IMR-90 (cell line): ENCODE measurements at regions not wholly inside any gene's neighbourhood (a gene's known extent, or its start where the extent isn't known, plus 50 kb on each side); places are given as distances from the start of the nearest gene placed in this dataset.

Experiments
- ATAC-seq: fragments of 200-7000 bp; cut with Tn5 transposase; 2 replicates; pipeline ENCODE4 v1.9.1; 2020; ENCODE audit warnings: low read depth, mild to moderate bottlenecking, moderate library complexity
- BruUV-seq: library from RNA; stranded (reverse); fragments of 400-500 nt; replicated peaks from 2 replicates; lab custom pipeline; 2021; lab: Mats Ljungman, UMichigan
- CTCF ChIA-PET: fragments of 300-600 bp; formaldehyde crosslinking; extraction: SDS; loops from one replicate; lab custom pipeline; 2021; ENCODE audit warnings: antibody characterized with exemption; lab: Yijun Ruan, JAX
- POLR2A ChIA-PET: fragments of 300-600 bp; sonication (Branson Sonifier 250); formaldehyde crosslinking; loops from one replicate; lab custom pipeline; 2022; ENCODE audit warnings: antibody characterized with exemption; ENCODE audit not compliant: unreplicated experiment; lab: Charles Lee
- DNase-seq: peaks from one replicate; pipeline ENCODE4 v3.0.0; 2013
- H2AFZ ChIP-seq: replicated peaks from 2 replicates; pipeline ENCODE3; 2013; ENCODE audit warnings: low read length, mild to moderate bottlenecking; ENCODE audit not compliant: poor library complexity
- H2AK5ac ChIP-seq: 2 replicates; pipeline ENCODE4 v1.6.1; 2013; ENCODE audit warnings: low read depth, low read length, inconsistent platforms
- H2AK9ac ChIP-seq: replicated peaks from 2 replicates; pipeline ENCODE3; 2013; ENCODE audit warnings: mild to moderate bottlenecking, low read depth, low read length, moderate library complexity; ENCODE audit not compliant: poor library complexity
- H2BK120ac ChIP-seq: 2 replicates; pipeline ENCODE4 v1.6.1; 2013; ENCODE audit warnings: low read depth, low read length, inconsistent platforms
- H2BK15ac ChIP-seq: 3 replicates; pipeline ENCODE4 v1.6.1; 2013; ENCODE audit warnings: low read depth, low read length, inconsistent platforms
- H2BK20ac ChIP-seq: 2 replicates; pipeline ENCODE4 v1.6.1; 2013; ENCODE audit warnings: low read depth, mild to moderate bottlenecking, inconsistent platforms, low read length, moderate library complexity
- H2BK5ac ChIP-seq: 2 replicates; pipeline ENCODE4 v1.6.1; 2013; ENCODE audit warnings: mild to moderate bottlenecking, low read depth, low read length, inconsistent platforms; ENCODE audit not compliant: poor library complexity, severe bottlenecking
- H3K14ac ChIP-seq: replicated peaks from 2 replicates; pipeline ENCODE4 v1.6.1; 2013; ENCODE audit warnings: low read depth, low read length, inconsistent platforms
- H3K18ac ChIP-seq: 2 replicates; pipeline ENCODE4 v1.6.1; 2013; ENCODE audit warnings: low read depth, low read length, control low read depth
- H3K23ac ChIP-seq: 2 replicates; pipeline ENCODE4 v1.6.1; 2013; ENCODE audit warnings: low read depth, low read length, inconsistent platforms
- H3K27ac ChIP-seq: 2 replicates; pipeline ENCODE4 v1.5.1; 2013; ENCODE audit warnings: mild to moderate bottlenecking, control low read depth, low read length; ENCODE audit not compliant: insufficient read depth
- H3K27me3 ChIP-seq: 2 replicates; pipeline ENCODE4 v1.6.1; 2013; ENCODE audit warnings: low read length; ENCODE audit not compliant: control insufficient read depth, insufficient read depth
- H3K36me3 ChIP-seq: 2 replicates; pipeline ENCODE4 v1.6.1; 2013; ENCODE audit warnings: low read length, mixed read lengths; ENCODE audit not compliant: control insufficient read depth, insufficient read depth
- H3K4ac ChIP-seq: 2 replicates; pipeline ENCODE4 v1.6.1; 2013; ENCODE audit warnings: low read depth, low read length, inconsistent platforms
- H3K4me1 ChIP-seq: 2 replicates; pipeline ENCODE4 v1.6.1; 2013; ENCODE audit warnings: low read length, mixed read lengths; ENCODE audit not compliant: control insufficient read depth, insufficient read depth
- H3K4me2 ChIP-seq: 2 replicates; pipeline ENCODE4 v1.6.1; 2013; ENCODE audit warnings: low read depth, mild to moderate bottlenecking, control low read depth, low read length, moderate library complexity
- H3K4me3 ChIP-seq: 2 replicates; pipeline ENCODE4 v1.5.1; 2013; ENCODE audit warnings: low read depth, mild to moderate bottlenecking, control low read depth, low read length, moderate library complexity; ENCODE audit not compliant: insufficient read depth
- H3K56ac ChIP-seq: 2 replicates; pipeline ENCODE4 v1.6.1; 2013; ENCODE audit warnings: low read length, inconsistent platforms; ENCODE audit not compliant: insufficient read depth; ENCODE audit errors: extremely low read depth
- H3K79me1 ChIP-seq, 2 experiments: 2 replicates each; pipeline ENCODE4 v1.6.1; 2013; ENCODE audit warnings: low read length in 2 of 2, inconsistent platforms in 1 of 2, low read depth in 1 of 2
- H3K9ac ChIP-seq: 2 replicates; pipeline ENCODE4 v1.6.1; 2013; ENCODE audit warnings: low read depth, low read length, control low read depth
- H3K9me1 ChIP-seq: 2 replicates; pipeline ENCODE4 v1.6.1; 2013; ENCODE audit warnings: low read length, inconsistent platforms; ENCODE audit not compliant: insufficient read depth
- H3K9me3 ChIP-seq: 2 replicates; pipeline ENCODE4 v1.6.1; 2013; ENCODE audit warnings: low read length; ENCODE audit not compliant: control insufficient read depth, insufficient read depth
- H4K20me1 ChIP-seq: 2 replicates; pipeline ENCODE4 v1.6.1; 2013; ENCODE audit warnings: low read length, inconsistent platforms; ENCODE audit not compliant: insufficient read depth
- H4K5ac ChIP-seq: 2 replicates; pipeline ENCODE4 v1.6.1; 2013; ENCODE audit warnings: mild to moderate bottlenecking, low read depth, low read length, control low read depth
- H4K8ac ChIP-seq, 2 experiments: 2 replicates each; pipeline ENCODE4 v1.6.1; 2013; ENCODE audit warnings: low read depth in 2 of 2, low read length in 2 of 2, control low read depth in 1 of 2, inconsistent platforms in 1 of 2
- H4K91ac ChIP-seq: 2 replicates; pipeline ENCODE4 v1.6.1; 2013; ENCODE audit warnings: low read depth, low read length, inconsistent platforms; ENCODE audit not compliant: insufficient read depth
- BHLHE40 ChIP-seq: fragments of 150-350 bp; IDR thresholded peaks from 2 replicates; pipeline ENCODE4 v1.6.1; 2016; ENCODE audit warnings: mild to moderate bottlenecking, low read depth, low read length
- CEBPB ChIP-seq: IDR thresholded peaks from 2 replicates; pipeline ENCODE4 v1.6.1; 2012; ENCODE audit warnings: low read depth, low read length, improper control_type of control experiment
- CHD1 ChIP-seq: IDR thresholded peaks from 2 replicates; pipeline ENCODE4 v1.6.1; 2012; ENCODE audit warnings: low read depth, low read length, improper control_type of control experiment
- FOS ChIP-seq: fragments of 150-350 bp; IDR thresholded peaks from 2 replicates; pipeline ENCODE4 v1.6.1; 2016; ENCODE audit warnings: low read depth, low read length
- MAZ ChIP-seq: IDR thresholded peaks from 2 replicates; pipeline ENCODE4 v1.6.1; 2012; ENCODE audit warnings: low read depth, mild to moderate bottlenecking, low read length, improper control_type of control experiment, moderate library complexity, borderline replicate concordance
- POLR2A ChIP-seq: IDR thresholded peaks from 2 replicates; pipeline ENCODE4 v1.6.1; 2012; ENCODE audit warnings: mild to moderate bottlenecking, low read depth, low read length
- SMC3 ChIP-seq: fragments of 150-350 bp; IDR thresholded peaks from 2 replicates; pipeline ENCODE4 v1.6.1; 2016; ENCODE audit warnings: low read depth, mild to moderate bottlenecking, antibody characterized with exemption, low read length, moderate library complexity
- USF2 ChIP-seq: fragments of 150-350 bp; IDR thresholded peaks from 2 replicates; pipeline ENCODE4 v1.6.1; 2017; ENCODE audit warnings: mild to moderate bottlenecking, antibody characterized with exemption, low read length, low read depth
- WGBS, 2 experiments: methylation state at CpG; one replicate each; pipeline versions ENCODE4 v1.1.5 to v1.1.7; 2013; ENCODE audit warnings: missing lambda C conversion rate in 2 of 2; ENCODE audit not compliant: insufficient read length in 1 of 2; ENCODE audit errors: extremely low coverage in 2 of 2; 5-methylcytosine and 5-hydroxymethylcytosine counted together
- dilution Hi-C: fragments of 300-500 bp; cut with HindIII; formaldehyde crosslinking; loops from one replicate; pipeline ENCODE4 v1.14.3; 2018; ENCODE audit warnings: low sequenced_read_pairs; ENCODE audit not compliant: unreplicated experiment
- in situ Hi-C: fragments of 300-500 bp; cut with MboI; formaldehyde crosslinking; loops from 3 replicates; pipeline ENCODE4 v1.14.3; 2019; ENCODE audit warnings: low sequenced_read_pairs, inconsistent platforms, mixed read lengths
- intact Hi-C: fragments of 100-400 bp; cut with micrococcal nuclease; formaldehyde crosslinking; loops from 2 replicates; pipeline ENCODE4 v1.10.0; 2022

GRCh38 chr2:236959036-236959435 lies 126.7 kb upstream of the COPS8 start:
- Histone ChIP-seq H4K91ac (no peak overlapping the region), H4K5ac (no peak overlapping the region), H2AFZ (no peak overlapping the region), H3K18ac (no peak overlapping the region), H2BK5ac (no peak overlapping the region), H3K23ac (no peak overlapping the region), H4K8ac (no peak overlapping the region), H3K9me3 (no peaks in the 10 kb centered on the region), H3K56ac (no peak overlapping the region), H2BK120ac (no peak overlapping the region), H3K36me3 (no peaks in the 10 kb centered on the region), H2BK15ac (no peak overlapping the region), H3K9me1 (no peaks in the 10 kb centered on the region), H2AK5ac (no peak overlapping the region), H3K79me1 (no peaks in the 10 kb centered on the region), H3K4ac (no peak overlapping the region), H2BK20ac (no peak overlapping the region), H3K4me3 (no peak overlapping the region), H4K20me1 (no peaks in the 10 kb centered on the region), H3K27ac (no peak overlapping the region), H2AK9ac (no peak overlapping the region), H3K9ac (no peak overlapping the region), H3K4me2 (no peak overlapping the region), H3K4me1 (no peaks in the 10 kb centered on the region), H3K14ac (no peak overlapping the region), H3K27me3 (peaks cover 13% of the 10 kb centered on the region)
- in situ Hi-C loops, result no loop called here
- no TSS peak for BruUV-seq
- DNase-seq, result no peak
- intact Hi-C loops, result no loop called here
- WGBS, 2 experiments, result no CpG with 5 or more reads among the region's 5 CpGs
- ChIA-PET CTCF (no interaction called here), POLR2A (no interaction called here)
- TF ChIP-seq FOS (no peak), USF2 (no peak), MAZ (no peak), SMC3 (no peak), POLR2A (no peak), CHD1 (no peak), BHLHE40 (no peak), CEBPB (no peak)
- no peak for ATAC-seq
- dilution Hi-C loops, result no loop called here
